GM12878 (cell line): ENCODE measurements at regions not wholly inside any gene's neighbourhood (a gene's known extent, or its start where the extent isn't known, plus 50 kb on each side); places are given as distances from the start of the nearest gene placed in this dataset.

Experiments
- ATAC-seq: fragments of 200-7000 bp; cut with Tn5 transposase; 3 replicates; pipeline ENCODE4 v1.9.1; 2020; ENCODE audit warnings: mild to moderate bottlenecking, moderate library complexity
- BruUV-seq: library from RNA; stranded (reverse); fragments of 400-500 nt; replicated peaks from 2 replicates; lab custom pipeline; 2021; lab: Mats Ljungman, UMichigan
- CTCF ChIA-PET: fragments of 300-600 bp; sonication (Branson Sonifier 250); formaldehyde crosslinking; extraction: SDS; loops from one replicate; lab custom pipeline; 2021; ENCODE audit warnings: inconsistent platforms; lab: Yijun Ruan, JAX
- POLR2A ChIA-PET: fragments of 350-600 bp; formaldehyde crosslinking; extraction: SDS; loops from one replicate; lab custom pipeline; 2021; ENCODE audit warnings: inconsistent platforms; lab: Charles Lee
- RAD21 ChIA-PET: fragments of 300-600 bp; sonication (Branson Sonifier 250); formaldehyde crosslinking; loops from one replicate; lab custom pipeline; 2023; ENCODE audit warnings: antibody characterized with exemption; ENCODE audit not compliant: unreplicated experiment; lab: Charles Lee
- SMC1A ChIA-PET: fragments of 300-600 bp; sonication (Branson Sonifier 250); formaldehyde crosslinking; loops from one replicate; lab custom pipeline; 2023; ENCODE audit not compliant: unreplicated experiment, uncharacterized antibody; lab: Charles Lee
- DNase-seq: peaks from one replicate; pipeline ENCODE4 v3.0.0-alpha.2; 2011; ENCODE audit warnings: low read depth, low spot score
- FAIRE-seq: peaks from 3 replicates; lab custom pipeline; 2011; peaks lifted over from hg19 to GRCh38; lab: Jason Lieb, UNC
- H2AFZ ChIP-seq: 2 replicates; pipeline ENCODE4 v1.6.0; 2011; ENCODE audit warnings: low read depth, low read length, control low read depth; ENCODE audit not compliant: control insufficient read depth
- H3K27ac ChIP-seq: 2 replicates; pipeline ENCODE4 v1.5.1; 2011; ENCODE audit warnings: control low read depth; ENCODE audit not compliant: control insufficient read depth, insufficient read depth
- H3K27me3 ChIP-seq, 2 experiments: replicated peaks in 1 of 2; 2 replicates each; pipeline versions ENCODE4 v1.6.0 to v1.6.1; 2011; ENCODE audit warnings: low read length in 1 of 2; ENCODE audit not compliant: control insufficient read depth in 2 of 2, insufficient read depth in 2 of 2
- H3K36me3 ChIP-seq, 2 experiments: 2 replicates each; pipeline ENCODE4 v1.5.1; 2011; ENCODE audit warnings: low read length in 1 of 2; ENCODE audit not compliant: control insufficient read depth in 2 of 2, insufficient read depth in 2 of 2
- H3K4me1 ChIP-seq: 2 replicates; pipeline ENCODE4 v1.6.1; 2011; ENCODE audit warnings: mild to moderate bottlenecking, low read length, moderate library complexity, mixed read lengths; ENCODE audit not compliant: control insufficient read depth, insufficient read depth
- H3K4me2 ChIP-seq: 2 replicates; pipeline ENCODE4 v1.6.0; 2011; ENCODE audit warnings: control low read depth; ENCODE audit not compliant: control insufficient read depth, insufficient read depth
- H3K4me3 ChIP-seq: fragments of 200-600 bp; sonication (generic); 2 replicates; pipeline ENCODE4 v1.5.1; 2016
- H3K79me2 ChIP-seq: 2 replicates; pipeline ENCODE4 v1.6.0; 2011; ENCODE audit warnings: low read length; ENCODE audit not compliant: control insufficient read depth, insufficient read depth
- H3K9ac ChIP-seq: 2 replicates; pipeline ENCODE4 v1.8.0; 2011; ENCODE audit warnings: low read length, control low read depth, mixed read lengths; ENCODE audit not compliant: control insufficient read depth, insufficient read depth
- H3K9me3 ChIP-seq: replicated peaks from 3 replicates; pipeline ENCODE4 v1.5.1; 2011; ENCODE audit warnings: mild to moderate bottlenecking, low read length; ENCODE audit not compliant: control insufficient read depth, insufficient read depth
- H4K20me1 ChIP-seq: 2 replicates; pipeline ENCODE4 v1.6.0; 2011; ENCODE audit not compliant: control insufficient read depth, insufficient read depth
- GABPA ChIP-seq: IDR thresholded peaks from 2 replicates; pipeline ENCODE4 v1.6.1; 2014; ENCODE audit warnings: antibody characterized with exemption, low read depth, mild to moderate bottlenecking, inconsistent platforms
- RBBP5 ChIP-seq: fragments of 200-600 bp; sonication (generic); conservative IDR thresholded peaks from 2 replicates; pipeline ENCODE4 v1.6.1; 2016
- WGBS: methylation state at CpG from one replicate; pipeline ENCODE4 v1.1.6; 2016; ENCODE audit warnings: low lambda C conversion rate; ENCODE audit not compliant: insufficient replicate concordance, insufficient coverage; ENCODE audit errors: missing lambda C conversion rate; 5-methylcytosine and 5-hydroxymethylcytosine counted together
- in situ Hi-C: fragments of 300-500 bp; cut with MboI; formaldehyde crosslinking; loops from 9 replicates; pipeline ENCODE4 v1.14.3; 2018; ENCODE audit warnings: mixed read lengths
- intact Hi-C: fragments of 100-400 bp; cut with micrococcal nuclease; formaldehyde crosslinking; loops from one replicate; pipeline ENCODE4 v1.14.2; 2022; ENCODE audit not compliant: unreplicated experiment
- TF ChIP-seq, protein P1 (sequence below): IDR thresholded peaks from 2 replicates; pipeline ENCODE4 v1.6.1; 2011; ENCODE audit warnings: borderline replicate concordance, low read depth, mild to moderate bottlenecking, moderate library complexity, mixed read lengths, low read length; ENCODE audit not compliant: insufficient read depth; ENCODE audit errors: extremely low read length
- TF ChIP-seq, protein P2 (sequence below): IDR thresholded peaks from 2 replicates; pipeline ENCODE4 v1.6.1; 2011; ENCODE audit warnings: mild to moderate bottlenecking, low read depth, low read length, moderate library complexity; ENCODE audit not compliant: insufficient replicate concordance
- TF ChIP-seq, protein P3 (sequence below): fragments of 450-650 bp; IDR thresholded peaks from 2 replicates; pipeline ENCODE4 v1.6.1; 2017; ENCODE audit warnings: mild to moderate bottlenecking, moderate library complexity
- TF ChIP-seq, protein P4 (sequence below): fragments of 450-650 bp; IDR thresholded peaks from 2 replicates; pipeline ENCODE4 v1.6.1; 2017; ENCODE audit warnings: borderline replicate concordance

DNA sequence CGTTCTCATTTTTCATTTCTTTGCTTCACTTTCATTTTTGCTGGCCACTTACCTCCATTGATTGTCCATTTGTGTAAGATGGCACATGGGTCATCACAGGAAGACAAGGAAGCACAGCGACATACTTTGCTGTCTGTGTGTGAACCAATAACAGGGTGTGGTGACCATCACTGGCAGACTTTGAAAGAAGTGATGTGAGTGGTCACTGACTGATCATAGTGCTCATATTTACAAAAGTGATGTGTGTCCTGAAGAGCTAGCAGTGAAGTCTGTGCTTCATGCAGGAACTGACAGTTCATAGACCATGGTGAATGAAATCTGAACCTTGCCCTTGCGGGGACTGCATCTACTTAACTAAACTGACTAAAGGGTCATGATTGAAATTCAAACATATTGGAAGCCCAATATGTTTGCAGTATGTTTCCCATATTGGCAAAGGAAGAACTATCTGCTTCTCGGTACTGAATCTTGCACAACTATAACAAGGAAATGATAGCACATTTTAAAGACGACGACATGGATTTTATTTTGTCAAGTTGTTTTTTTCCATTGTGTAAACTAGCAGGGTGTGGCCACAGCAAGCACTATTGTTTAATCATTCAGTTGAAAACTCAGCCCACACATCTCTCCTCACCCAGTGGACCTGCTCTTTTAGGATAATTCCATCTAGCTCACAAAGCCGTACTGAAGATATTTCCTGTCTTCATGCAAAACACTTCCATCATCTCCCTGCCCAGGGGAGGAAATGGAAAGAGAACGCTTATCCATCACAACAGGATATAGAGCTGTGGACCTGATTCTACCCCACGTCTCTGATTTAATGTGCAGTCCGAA is 232.0 kb upstream of the ANKRD55 start:
- 57% methylated on average over 10 of the region's 10 CpGs for WGBS
- FAIRE-seq, result no peak
- BruUV-seq, result no TSS peak
- Histone ChIP-seq H3K9ac (no peak overlapping the region), H3K9me3 (no peaks in the 10 kb centered on the region), H3K27ac (no peak overlapping the region)
- TF ChIP-seq RBBP5 (no peak), GABPA (no peak)
- TF ChIP-seq, protein P1, sequence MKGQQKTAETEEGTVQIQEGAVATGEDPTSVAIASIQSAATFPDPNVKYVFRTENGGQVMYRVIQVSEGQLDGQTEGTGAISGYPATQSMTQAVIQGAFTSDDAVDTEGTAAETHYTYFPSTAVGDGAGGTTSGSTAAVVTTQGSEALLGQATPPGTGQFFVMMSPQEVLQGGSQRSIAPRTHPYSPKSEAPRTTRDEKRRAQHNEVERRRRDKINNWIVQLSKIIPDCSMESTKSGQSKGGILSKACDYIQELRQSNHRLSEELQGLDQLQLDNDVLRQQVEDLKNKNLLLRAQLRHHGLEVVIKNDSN, result no peak
- TF ChIP-seq, protein P2, sequence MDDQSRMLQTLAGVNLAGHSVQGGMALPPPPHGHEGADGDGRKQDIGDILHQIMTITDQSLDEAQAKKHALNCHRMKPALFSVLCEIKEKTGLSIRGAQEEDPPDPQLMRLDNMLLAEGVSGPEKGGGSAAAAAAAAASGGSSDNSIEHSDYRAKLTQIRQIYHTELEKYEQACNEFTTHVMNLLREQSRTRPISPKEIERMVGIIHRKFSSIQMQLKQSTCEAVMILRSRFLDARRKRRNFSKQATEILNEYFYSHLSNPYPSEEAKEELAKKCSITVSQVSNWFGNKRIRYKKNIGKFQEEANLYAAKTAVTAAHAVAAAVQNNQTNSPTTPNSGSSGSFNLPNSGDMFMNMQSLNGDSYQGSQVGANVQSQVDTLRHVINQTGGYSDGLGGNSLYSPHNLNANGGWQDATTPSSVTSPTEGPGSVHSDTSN, result no peak
- TF ChIP-seq, protein P3, sequence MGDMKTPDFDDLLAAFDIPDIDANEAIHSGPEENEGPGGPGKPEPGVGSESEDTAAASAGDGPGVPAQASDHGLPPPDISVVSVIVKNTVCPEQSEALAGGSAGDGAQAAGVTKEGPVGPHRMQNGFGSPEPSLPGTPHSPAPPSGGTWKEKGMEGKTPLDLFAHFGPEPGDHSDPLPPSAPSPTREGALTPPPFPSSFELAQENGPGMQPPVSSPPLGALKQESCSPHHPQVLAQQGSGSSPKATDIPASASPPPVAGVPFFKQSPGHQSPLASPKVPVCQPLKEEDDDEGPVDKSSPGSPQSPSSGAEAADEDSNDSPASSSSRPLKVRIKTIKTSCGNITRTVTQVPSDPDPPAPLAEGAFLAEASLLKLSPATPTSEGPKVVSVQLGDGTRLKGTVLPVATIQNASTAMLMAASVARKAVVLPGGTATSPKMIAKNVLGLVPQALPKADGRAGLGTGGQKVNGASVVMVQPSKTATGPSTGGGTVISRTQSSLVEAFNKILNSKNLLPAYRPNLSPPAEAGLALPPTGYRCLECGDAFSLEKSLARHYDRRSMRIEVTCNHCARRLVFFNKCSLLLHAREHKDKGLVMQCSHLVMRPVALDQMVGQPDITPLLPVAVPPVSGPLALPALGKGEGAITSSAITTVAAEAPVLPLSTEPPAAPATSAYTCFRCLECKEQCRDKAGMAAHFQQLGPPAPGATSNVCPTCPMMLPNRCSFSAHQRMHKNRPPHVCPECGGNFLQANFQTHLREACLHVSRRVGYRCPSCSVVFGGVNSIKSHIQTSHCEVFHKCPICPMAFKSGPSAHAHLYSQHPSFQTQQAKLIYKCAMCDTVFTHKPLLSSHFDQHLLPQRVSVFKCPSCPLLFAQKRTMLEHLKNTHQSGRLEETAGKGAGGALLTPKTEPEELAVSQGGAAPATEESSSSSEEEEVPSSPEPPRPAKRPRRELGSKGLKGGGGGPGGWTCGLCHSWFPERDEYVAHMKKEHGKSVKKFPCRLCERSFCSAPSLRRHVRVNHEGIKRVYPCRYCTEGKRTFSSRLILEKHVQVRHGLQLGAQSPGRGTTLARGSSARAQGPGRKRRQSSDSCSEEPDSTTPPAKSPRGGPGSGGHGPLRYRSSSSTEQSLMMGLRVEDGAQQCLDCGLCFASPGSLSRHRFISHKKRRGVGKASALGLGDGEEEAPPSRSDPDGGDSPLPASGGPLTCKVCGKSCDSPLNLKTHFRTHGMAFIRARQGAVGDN, result no peak
- TF ChIP-seq, protein P4, sequence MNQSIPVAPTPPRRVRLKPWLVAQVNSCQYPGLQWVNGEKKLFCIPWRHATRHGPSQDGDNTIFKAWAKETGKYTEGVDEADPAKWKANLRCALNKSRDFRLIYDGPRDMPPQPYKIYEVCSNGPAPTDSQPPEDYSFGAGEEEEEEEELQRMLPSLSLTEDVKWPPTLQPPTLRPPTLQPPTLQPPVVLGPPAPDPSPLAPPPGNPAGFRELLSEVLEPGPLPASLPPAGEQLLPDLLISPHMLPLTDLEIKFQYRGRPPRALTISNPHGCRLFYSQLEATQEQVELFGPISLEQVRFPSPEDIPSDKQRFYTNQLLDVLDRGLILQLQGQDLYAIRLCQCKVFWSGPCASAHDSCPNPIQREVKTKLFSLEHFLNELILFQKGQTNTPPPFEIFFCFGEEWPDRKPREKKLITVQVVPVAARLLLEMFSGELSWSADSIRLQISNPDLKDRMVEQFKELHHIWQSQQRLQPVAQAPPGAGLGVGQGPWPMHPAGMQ, result no peak
- TF ChIP-seq, all 136 proteins: peak for 0
- RAD21 ChIA-PET, result no interaction called here
- CTCF ChIA-PET, result no interaction called here
- intact Hi-C loops (no loop called here), in situ Hi-C loops (no loop called here)
- SMC1A ChIA-PET, result no interaction called here
- no peak overlapping the region for H3K4me3 ChIP-seq
- no peak for DNase-seq
- H3K4me1 ChIP-seq, result no peaks in the 10 kb centered on the region
- H3K27me3 ChIP-seq, result 0 out of 4 replicates have a peak, but pooled peaks cover 0 to 3% of the 10 kb centered on the region in 2 experiments
- no peaks in the 10 kb centered on the region for H3K79me2 ChIP-seq
- no peaks in the 10 kb centered on the region for H4K20me1 ChIP-seq
- no peak for ATAC-seq
- no peaks in the 10 kb centered on the region for H3K36me3 ChIP-seq
- no peak overlapping the region for H3K4me2 ChIP-seq
- POLR2A ChIA-PET, result no interaction called here
- H2AFZ ChIP-seq, result no peak overlapping the region
